Left forelimb (tissue), 1 donor: ENCODE measurements at regions not wholly inside any gene's neighbourhood (a gene's known extent, or its start where the extent isn't known, plus 50 kb on each side); places are given as distances from the start of the nearest gene placed in this dataset.
"Not testable (repeated sequence)": the region's sequence is repeated elsewhere in the genome, so short reads cannot be mapped to it uniquely, and the experiment has no call there.

ENCODE experiments used
- DNase-seq: peaks from one replicate; pipeline ENCODE4 v3.0.0-alpha.2; 2018; ENCODE audit warnings: low spot score

DNA sequence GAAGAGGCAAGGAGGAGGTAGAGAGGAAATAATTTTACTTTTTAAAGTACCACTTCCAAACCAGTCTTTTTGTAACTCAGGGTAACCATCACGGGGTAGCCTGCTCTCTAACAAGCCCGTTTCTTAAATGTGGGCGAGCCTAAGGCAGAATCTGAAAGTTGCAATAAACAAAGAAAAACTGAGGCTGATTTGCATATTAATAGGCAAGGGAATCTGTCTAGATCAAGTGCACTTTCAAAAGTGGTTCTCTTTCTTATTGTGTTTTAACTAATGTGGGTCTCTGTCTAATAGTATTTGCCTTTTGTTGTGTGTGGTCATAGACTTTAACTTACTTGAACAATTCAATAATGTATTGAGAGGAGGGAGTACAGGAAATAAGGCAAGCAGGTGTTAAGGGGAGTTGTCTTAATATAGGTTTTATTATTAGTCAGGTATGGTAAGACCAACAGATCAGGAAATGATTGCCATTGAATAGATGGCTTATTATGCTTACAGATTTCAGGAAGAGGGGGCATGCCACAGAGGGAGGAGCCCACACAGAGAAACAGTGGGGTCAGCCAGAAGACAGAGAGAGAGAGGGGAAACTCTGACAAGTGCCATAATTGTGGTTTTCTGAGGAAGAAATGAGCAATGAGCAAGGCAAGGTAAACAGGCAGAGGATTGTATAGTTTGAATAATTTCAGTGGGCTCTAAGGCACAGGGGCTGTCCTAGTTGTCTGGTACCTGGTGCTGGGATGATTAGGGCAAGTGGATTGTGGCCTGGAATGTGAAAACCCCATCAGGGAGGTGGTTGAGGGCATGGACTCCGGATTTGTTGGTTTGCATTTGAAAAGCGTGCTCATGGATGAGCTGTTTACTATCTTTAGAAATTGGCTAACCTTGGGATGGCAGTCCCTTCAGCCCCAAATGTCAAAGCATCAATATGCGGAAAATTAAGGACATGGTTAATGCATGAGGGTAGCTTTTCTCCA is 237.2 kb downstream of the TOX3 start:
- DNase-seq = no peak

- DNase-seq = no peak
Measured at GRCh38 chr16:52308051-52308450, 238.9 kb downstream of the TOX3 start.

- DNase-seq = no peak
Measured at GRCh38 chr16:52301026-52301425, 245.9 kb downstream of the TOX3 start.

DNA sequence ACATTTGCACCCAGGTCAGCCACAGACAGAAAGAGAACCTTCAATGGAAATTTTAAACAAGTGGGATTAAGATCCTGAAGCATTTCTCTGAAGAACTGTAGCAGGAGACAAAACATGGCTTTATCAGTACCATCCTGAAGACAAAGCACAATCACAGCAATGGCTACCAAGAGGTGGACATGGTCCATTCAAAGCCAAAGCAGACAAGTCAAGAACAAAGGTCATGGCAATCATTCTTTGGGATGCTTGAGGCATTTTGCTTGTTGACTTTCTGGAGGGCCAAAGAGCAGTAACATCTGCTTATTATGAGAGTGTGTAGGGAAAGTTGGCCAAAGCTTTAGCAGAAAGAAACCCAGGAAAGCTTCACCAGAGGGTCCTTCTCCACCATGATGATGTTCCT is 248.2 kb downstream of the TOX3 start:
- DNase-seq = no peak

- DNase-seq = not testable (repeated sequence)
Measured at GRCh38 chr16:52296706-52297315, 250.1 kb downstream of the TOX3 start.

GRCh38 chr16:52296076-52296475 is 250.9 kb downstream of the TOX3 start:
- DNase-seq = no peak

DNA sequence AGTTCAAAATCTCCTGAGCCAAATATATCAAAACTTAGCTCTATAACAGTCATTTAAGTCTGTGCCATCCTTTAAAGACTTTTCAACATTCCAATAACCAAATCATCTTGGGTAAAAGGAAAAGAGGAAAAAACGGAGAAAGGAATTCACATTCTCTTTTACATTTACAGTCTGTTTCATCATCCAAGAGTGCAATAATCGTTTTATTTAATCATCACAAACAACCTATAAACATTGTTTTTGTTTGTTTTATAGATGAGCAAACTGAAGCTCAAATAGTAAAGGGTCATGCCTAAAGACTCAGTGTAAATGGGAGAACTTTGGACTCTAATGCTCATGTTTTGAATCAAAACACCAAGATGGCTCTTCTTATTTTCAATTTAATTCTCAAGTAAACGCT is 252.3 kb downstream of the TOX3 start:
- DNase-seq = no peak

DNA sequence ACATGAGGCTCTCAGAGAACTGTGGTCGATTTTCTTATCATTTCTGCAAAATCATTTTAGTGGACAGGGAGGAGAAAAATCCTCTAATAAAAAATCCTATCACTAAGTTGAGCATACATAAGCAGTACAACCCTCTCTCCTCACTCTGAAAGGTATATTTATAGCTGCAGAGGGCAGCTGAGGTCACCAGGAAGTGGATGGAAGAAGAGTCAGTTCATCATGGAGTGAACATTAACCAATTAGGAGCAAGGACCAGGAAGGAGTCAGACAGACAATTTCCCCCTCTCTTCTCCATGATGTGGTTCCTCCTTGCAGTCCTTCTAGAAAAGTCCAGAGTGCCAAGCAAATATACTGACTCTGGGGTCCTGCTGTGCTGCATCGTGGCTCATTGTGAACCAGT is 253.7 kb downstream of the TOX3 start:
- no peak for DNase-seq

GRCh38 chr16:52283584-52284375 is 263.2 kb downstream of the TOX3 start:
- DNase-seq = no peak

DNA sequence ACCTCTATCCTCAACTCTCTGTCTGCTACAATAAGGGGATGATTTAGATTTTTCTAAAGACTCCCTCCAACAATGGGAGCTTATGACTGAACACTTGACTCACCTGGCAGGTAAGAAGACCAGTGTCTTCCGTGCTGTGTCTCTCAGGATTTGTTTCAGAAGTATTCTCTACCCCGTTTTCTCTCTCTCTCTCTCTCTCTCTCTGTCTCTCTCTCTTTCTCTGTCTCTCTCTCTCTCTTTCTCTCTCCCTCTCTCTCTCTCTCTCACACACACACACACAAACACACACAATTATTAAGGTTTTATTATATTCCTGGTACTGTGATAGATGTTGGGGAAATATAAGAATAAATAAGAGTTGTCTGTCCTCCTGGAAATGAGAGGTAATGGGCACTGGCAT is 263.9 kb downstream of the TOX3 start:
- no peak for DNase-seq

- no peak for DNase-seq
Measured at GRCh38 chr16:52280086-52280485, 266.9 kb downstream of the TOX3 start.

GRCh38 chr16:52271088-52271750 is 275.7 kb downstream of the TOX3 start:
- no peak for DNase-seq

- DNase-seq = no peak
Measured at GRCh38 chr16:52265446-52265861, 281.5 kb downstream of the TOX3 start.

DNA sequence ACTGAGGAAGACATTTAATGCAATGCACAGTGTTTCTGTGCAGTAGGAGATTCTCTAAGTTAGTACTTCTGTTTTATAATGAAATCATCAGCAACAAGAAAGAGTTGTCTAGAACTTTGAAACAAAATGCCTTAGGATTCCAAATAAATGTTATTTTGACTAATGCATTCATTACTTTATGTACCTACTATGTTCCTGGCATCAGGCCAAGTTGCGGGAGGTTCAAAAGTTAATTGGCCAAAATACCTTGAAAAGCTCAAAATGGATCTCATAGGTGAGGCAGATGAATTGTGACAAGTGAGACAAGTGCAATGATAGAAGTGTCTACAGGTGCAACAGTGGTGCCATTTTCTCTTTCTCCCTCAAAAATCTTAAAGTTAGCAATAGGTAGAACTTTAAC is 289.4 kb downstream of the TOX3 start:
- no peak for DNase-seq

- no peak for DNase-seq
Measured at GRCh38 chr16:52256310-52257078, 290.4 kb downstream of the TOX3 start.

DNA sequence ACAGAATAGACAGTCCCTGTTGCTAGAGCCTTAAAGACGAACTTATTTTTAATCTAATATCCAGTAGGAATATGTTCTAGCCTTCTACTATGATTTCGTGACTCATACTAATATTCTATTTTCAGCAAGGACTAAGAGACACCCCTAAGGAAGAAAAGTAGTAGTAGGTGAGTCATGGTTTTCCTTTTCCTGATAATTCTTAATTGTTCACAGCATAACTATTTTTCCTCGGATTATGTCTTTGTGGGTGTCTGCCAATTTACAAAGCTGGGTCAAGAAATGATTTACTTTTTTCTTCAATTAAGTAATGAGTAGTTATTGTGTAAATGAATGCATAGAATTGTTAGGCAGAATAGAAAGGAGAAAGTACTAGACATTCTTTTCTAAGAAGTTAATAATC is 292.2 kb downstream of the TOX3 start:
- no peak for DNase-seq

DNA sequence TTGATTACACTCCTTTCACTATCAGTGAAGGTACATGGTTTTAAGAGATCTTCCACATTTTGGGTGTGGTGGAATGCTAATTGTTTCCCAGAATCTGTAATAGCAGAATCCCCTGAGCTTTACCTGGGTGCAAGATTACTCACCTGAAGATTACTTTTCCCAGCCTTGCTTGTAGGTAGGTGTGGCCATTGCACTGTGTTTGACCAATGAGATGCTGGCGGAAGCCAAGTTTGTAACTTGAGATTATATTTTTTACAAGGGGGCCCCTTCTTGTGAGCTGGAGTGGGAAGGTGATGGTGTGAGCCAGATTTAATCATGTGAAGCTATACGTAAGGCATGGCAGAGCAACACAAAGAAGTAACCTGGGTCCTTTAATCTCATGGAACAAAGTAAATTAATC is 294.3 kb downstream of the TOX3 start:
- DNase-seq = no peak

- no peak for DNase-seq
Measured at GRCh38 chr16:52251495-52251894, 295.4 kb downstream of the TOX3 start.

DNA sequence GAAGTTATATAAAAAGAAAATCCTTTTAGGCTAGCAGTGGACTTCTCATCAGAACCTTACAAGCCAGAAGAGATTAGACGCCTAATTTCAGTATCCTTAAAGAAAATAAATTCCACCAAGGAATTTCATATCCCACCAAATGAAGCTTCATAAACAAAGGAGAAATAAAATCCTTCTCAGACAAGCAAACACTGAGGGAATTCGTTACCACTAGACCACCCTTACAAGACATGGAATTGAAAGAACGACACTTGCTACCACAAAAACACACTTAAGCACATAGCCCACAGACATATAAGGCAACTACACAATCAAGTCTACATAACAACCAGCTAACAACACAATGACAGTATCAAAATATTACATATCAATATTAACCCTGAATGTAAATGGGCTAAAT is 299.2 kb downstream of the TOX3 start:
- DNase-seq = no peak

DNA sequence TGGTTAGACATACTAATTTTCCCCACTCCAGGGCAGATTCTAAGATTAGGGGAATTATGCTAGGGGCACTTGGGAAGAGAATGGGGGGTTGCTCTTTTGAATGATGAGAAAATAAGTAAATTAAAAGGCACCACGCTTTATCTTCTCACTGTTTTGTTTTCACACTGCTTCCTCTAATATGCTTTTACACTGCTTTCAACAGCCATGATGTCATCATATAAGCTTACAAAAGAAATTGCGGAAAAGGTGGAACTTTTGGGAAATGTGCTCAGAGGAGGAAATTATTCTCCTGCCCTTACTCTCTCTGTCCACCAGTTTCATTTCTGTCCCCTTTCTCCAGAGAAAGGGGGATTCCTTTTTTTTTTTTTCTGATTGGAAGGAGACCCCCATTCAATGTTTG is 308.2 kb downstream of the TOX3 start:
- DNase-seq = no peak

DNA sequence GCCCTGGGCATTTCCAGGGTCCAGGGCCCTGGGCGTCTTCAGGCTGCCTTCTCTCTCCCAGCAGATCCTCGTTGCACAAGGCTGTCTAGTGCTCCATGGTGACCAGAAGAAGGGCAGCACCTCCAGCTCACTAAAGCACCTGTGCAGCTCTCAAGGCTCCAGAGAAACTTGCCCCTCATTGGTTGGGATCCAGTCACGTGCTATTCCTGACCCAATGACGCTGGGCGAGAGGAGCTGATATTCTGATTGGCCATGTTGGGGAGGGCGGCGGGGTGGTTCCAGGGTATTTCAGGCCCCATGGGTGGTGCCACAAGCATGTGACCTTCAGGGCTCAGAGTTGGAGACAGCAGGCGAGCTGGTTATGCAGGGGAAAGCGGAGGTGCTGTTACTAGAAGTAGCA is 309.1 kb downstream of the TOX3 start:
- DNase-seq = no peak
